ENCODE measurements at regions not wholly inside any gene's neighbourhood (a gene's known extent, or its start where the extent isn't known, plus 50 kb on each side); places are given as distances from the start of the nearest gene placed in this dataset.

- no peak overlapping the region for H4K5ac ChIP-seq (ENCODE audit: insufficient read length, low read depth, low read length)
- no peaks in the 10 kb centered on the region for H3K36me3 ChIP-seq (ENCODE audit: control insufficient read depth in 2 of 4, insufficient read depth in 4 of 4, low read length in 3 of 4)
- H4K20me1 ChIP-seq (replicated peaks in 1 of 2; ENCODE audit: control insufficient read depth in 1 of 2, insufficient read depth in 2 of 2, low read length in 2 of 2), result no peaks in the 10 kb centered on the region
- ChIA-PET CTCF (ENCODE audit: partially characterized antibody) (no interaction called here), POLR2A (ENCODE audit: partially characterized antibody) (no interaction called here)
- FAIRE-seq (no peak), DNase-seq (ENCODE audit: low read depth in 1 of 2, low spot score in 2 of 2) (no peak)
- no peak overlapping the region for H2BK120ac ChIP-seq (replicated peaks; ENCODE audit: low read depth, low read length)
- H2BK5ac ChIP-seq (ENCODE audit: low read depth, low read length), result no peak overlapping the region
- H3K27me3 ChIP-seq (replicated peaks in 1 of 4; ENCODE audit: control insufficient read depth in 3 of 4, extremely low read depth in 1 of 4, insufficient read depth in 3 of 4, low read length in 3 of 4), result no peaks in the 10 kb centered on the region
- no peak overlapping the region for H2BK20ac ChIP-seq (ENCODE audit: low read length)
- TF ChIP-seq YY1 (IDR thresholded peaks at IDR 0.05; ENCODE audit: low read depth, low read length) (no peak), NRF1 (IDR thresholded peaks at IDR 0.05; ENCODE audit: low read depth, low read length) (no peak), POU5F1 (IDR thresholded peaks at IDR 0.05; ENCODE audit: low read depth, low read length) (no peak), FOSL1 (IDR thresholded peaks at IDR 0.05; ENCODE audit: insufficient read depth, low read depth, low read length) (no peak), NANOG (IDR thresholded peaks at IDR 0.05; ENCODE audit: insufficient read depth, low read depth, low read length, poor library complexity, severe bottlenecking) (no peak), MAFK (IDR thresholded peaks at IDR 0.05; ENCODE audit: low read depth, low read length) (no peak), CHD1 (IDR thresholded peaks at IDR 0.05; ENCODE audit: low read depth, low read length) (no peak), SUZ12 (IDR thresholded peaks at IDR 0.05; ENCODE audit: low read length) (no peak), RAD21 (IDR thresholded peaks at IDR 0.05 in 1 of 2, conservative IDR thresholded peaks at IDR 0.05 in 1 of 2; ENCODE audit: low read depth in 2 of 2, low read length in 2 of 2) (no peak), ATF3 (IDR thresholded peaks at IDR 0.05; ENCODE audit: insufficient read depth, low read depth, low read length) (no peak), JUN (IDR thresholded peaks at IDR 0.05; ENCODE audit: low read depth, low read length) (no peak), POLR2A (IDR thresholded peaks at IDR 0.05; ENCODE audit: control extremely low read depth in 1 of 2, low read depth in 2 of 2, low read length in 2 of 2) (no peak), SP1 (IDR thresholded peaks at IDR 0.05; ENCODE audit: low read depth, low read length) (no peak), SP4 (IDR thresholded peaks at IDR 0.05; ENCODE audit: low read length) (no peak)
- no peaks in the 10 kb centered on the region for H3K9me3 ChIP-seq (ENCODE audit: insufficient read depth in 2 of 2, low read depth in 1 of 2, low read length in 1 of 2)
- H4K91ac ChIP-seq (replicated peaks; ENCODE audit: insufficient read length, low read length), result no peak overlapping the region
- no peaks in the 10 kb centered on the region for H3K79me1 ChIP-seq (ENCODE audit: low read depth, low read length)
- no peak overlapping the region for H2AFZ ChIP-seq (ENCODE audit: low read length)
- no peaks in the 10 kb centered on the region for H3K4me1 ChIP-seq (replicated peaks in 1 of 4; ENCODE audit: control insufficient read depth in 3 of 4, insufficient read depth in 4 of 4, low read length in 3 of 4)
- no peak overlapping the region for H3K18ac ChIP-seq (ENCODE audit: extremely low read depth, low read length)
- no peak overlapping the region for H3K4me2 ChIP-seq (ENCODE audit: insufficient read depth in 1 of 2, low read depth in 2 of 2, low read length in 2 of 2)
- no peak overlapping the region for H2BK15ac ChIP-seq (ENCODE audit: low read length)
- H3K4ac ChIP-seq (replicated peaks; ENCODE audit: insufficient read length, low read depth, low read length), result no peak overlapping the region
- H2BK12ac ChIP-seq (ENCODE audit: low read depth, low read length), result no peak overlapping the region
- H3K14ac ChIP-seq (ENCODE audit: insufficient read length), result no peak overlapping the region
- no peaks in the 10 kb centered on the region for H3K79me2 ChIP-seq (ENCODE audit: control insufficient read depth in 1 of 2, insufficient read depth in 2 of 2, low read length in 2 of 2)
- H3K4me3 ChIP-seq (ENCODE audit: extremely low read depth in 1 of 4, insufficient read depth in 2 of 4, low read depth in 3 of 4, low read length in 4 of 4), result no peak overlapping the region
- H4K8ac ChIP-seq (ENCODE audit: extremely low read depth, insufficient read depth, low read length), result no peak overlapping the region
- H3K56ac ChIP-seq (replicated peaks; ENCODE audit: insufficient read length, low read depth, low read length), result no peak overlapping the region
- no peak overlapping the region for H3K23ac ChIP-seq (ENCODE audit: insufficient read length)
- WGBS, 2 experiments (ENCODE audit: extremely low coverage in 1 of 2, insufficient coverage in 1 of 2, insufficient read length in 1 of 2, insufficient replicate concordance in 2 of 2, low coverage in 1 of 2, low lambda C conversion rate in 2 of 2, missing lambda C conversion rate in 1 of 2), result 90% methylated on average over 4 of the region's 4 CpGs; no CpG with 5 or more reads in 1 of the 2 experiments
- H2AK5ac ChIP-seq (ENCODE audit: low read depth, low read length), result no peak overlapping the region
- no peak overlapping the region for H3K9ac ChIP-seq (replicated peaks in 1 of 4; ENCODE audit: extremely low read depth in 1 of 4, low read depth in 3 of 4, low read length in 3 of 4)
- no peaks in the 10 kb centered on the region for H3K23me2 ChIP-seq (ENCODE audit: low read depth, low read length)
- no peak overlapping the region for H3K27ac ChIP-seq (ENCODE audit: low read depth, low read length)
These were observed 498.2 kb upstream of the PIK3C3 start for GRCh38 chr18:41456831-41457230.

All from H1 (cell line).